Activated gamma-delta T cell treated with Interleukin-2 at 50 U/mL for 16 hours (primary cell): ENCODE measurements at regions not wholly inside any gene's neighbourhood (a gene's known extent, or its start where the extent isn't known, plus 50 kb on each side); places are given as distances from the start of the nearest gene placed in this dataset.

Source experiments
- DNase-seq: peaks from one replicate; pipeline ENCODE4 v3.0.0-alpha.2; 2020

DNA sequence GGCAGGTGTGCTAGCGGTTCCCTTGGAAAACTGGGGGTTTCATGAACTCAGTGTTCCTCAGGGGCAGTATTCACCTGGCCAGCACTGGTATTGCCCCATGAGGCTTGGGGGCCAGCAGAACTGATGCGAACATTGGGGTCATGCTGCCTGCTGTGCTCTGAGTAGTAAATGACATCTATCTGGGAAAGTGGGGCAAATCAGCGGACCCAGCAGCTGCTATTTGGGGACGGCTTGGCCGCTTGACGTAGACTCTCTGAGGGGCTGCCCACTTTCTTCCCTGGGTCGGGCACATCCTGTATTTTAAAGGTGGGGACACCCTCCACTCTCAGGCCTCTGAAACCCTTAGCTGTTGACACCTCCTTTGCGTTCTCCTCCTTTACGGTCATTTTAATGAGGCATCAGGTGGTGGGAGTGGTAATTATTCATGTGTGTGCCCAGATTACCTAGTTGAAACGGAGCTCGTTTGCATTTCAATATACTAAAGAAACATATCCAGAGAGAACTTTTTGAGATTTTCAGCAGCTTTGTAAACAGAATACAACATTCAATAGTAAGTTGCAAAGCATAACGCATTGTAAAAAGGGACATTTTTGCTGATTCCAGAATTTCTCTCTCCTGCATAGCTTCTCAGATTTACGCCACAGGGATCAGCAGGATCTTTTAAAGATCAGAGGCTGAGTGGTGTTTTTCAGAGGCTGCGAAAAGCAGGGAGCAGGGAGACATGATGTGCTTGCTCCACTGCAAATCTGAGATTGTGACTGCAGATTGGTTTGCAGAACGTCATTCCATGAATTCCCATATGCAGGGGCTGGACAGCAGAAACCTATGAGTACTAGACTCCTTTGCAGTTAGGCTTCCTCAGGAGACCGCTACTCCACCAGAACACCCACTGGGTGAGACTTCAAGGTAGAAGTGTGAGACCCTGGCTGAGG is 56.8 kb upstream of the ZFR start:
- no peak for DNase-seq

GRCh38 chr5:32500181-32500580 is 55.6 kb upstream of the ZFR start:
- DNase-seq, result no peak

DNA sequence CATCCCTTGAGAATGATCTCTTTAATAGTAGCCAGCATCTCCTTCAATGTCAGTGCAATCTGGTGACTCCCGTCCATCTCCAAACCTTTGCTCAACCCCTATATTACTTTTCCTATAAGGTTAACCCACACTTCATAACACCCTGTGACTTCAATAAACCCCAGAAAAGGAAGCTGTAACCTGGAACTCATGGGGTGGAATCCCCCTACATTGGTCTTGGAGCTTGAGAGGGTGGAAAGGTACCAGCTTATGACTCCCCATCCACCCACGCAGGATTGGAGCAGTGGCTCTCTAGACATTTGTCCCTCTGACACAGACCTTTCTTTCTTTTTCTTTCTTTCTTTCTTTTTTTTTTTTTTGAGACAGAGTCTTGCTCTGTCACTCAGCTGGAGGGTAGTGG is 54.7 kb upstream of the ZFR start:
- no peak for DNase-seq

DNA sequence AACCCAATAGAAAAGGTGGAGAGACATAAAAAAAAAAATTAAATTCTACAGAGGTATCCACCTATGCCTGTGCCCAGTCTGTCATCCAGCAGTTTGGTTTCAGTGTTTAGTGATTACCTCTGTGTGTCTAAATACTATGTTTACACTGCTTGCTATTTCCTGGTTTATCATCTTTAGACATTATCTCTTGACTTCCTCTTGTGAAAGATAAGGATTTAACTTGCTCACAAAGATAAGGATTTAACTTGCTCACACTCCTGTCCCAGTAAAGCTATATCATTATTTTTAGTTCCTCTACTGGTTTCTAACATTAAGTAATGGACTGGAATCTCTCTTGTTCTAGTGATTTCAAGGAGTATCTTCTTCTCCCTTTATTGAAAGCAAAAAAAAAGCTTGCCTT is 53.9 kb upstream of the ZFR start:
- DNase-seq, result no peak

- no peak for DNase-seq
Measured at GRCh38 chr5:32496104-32496503, 51.6 kb upstream of the ZFR start.

GRCh38 chr5:32494827-32495226 is 50.3 kb upstream of the ZFR start:
- DNase-seq, result no peak
